K562 (cell line): ENCODE measurements at regions not wholly inside any gene's neighbourhood (a gene's known extent, or its start where the extent isn't known, plus 50 kb on each side); places are given as distances from the start of the nearest gene placed in this dataset.
A peak's percentile ranks its signal among the peaks of the same experiment; 100 is the strongest.

ENCODE experiments used
- ASH1L ChIP-seq: fragments of 450-650 bp; IDR thresholded peaks from 2 replicates; pipeline ENCODE4 v1.6.1; 2018; ENCODE audit warnings: borderline replicate concordance, mild to moderate bottlenecking, low read depth; ENCODE audit not compliant: partially characterized antibody
- BCL6 ChIP-seq: fragments of 250-450 bp; sonication (Bioruptor Pico); IDR thresholded peaks from 2 replicates; pipeline ENCODE4 v1.4.0; 2020
- CHD1 ChIP-seq: fragments of 200-600 bp; sonication (generic); IDR thresholded peaks from one replicate; pipeline ENCODE4 v1.6.1; 2012; ENCODE audit warnings: mild to moderate bottlenecking, moderate library complexity, low read length, inconsistent platforms
- FOXP4 ChIP-seq: sonication (generic); formaldehyde crosslinking; IDR thresholded peaks from 2 replicates; pipeline ENCODE4 v1.8.0; 2022; ENCODE audit warnings: mild to moderate bottlenecking, missing genetic modification reagents, borderline replicate concordance
- IRF2 ChIP-seq: sonication (generic); formaldehyde crosslinking; IDR thresholded peaks from 2 replicates; pipeline ENCODE4 v1.8.1; 2022; ENCODE audit warnings: mild to moderate bottlenecking, missing genetic modification reagents
- MYNN ChIP-seq, 2 experiments: sonication (generic); formaldehyde crosslinking in 1 of 2; IDR thresholded peaks; 2 replicates each; pipeline versions ENCODE4 v1.5.0 to v1.6.1; 2016 to 2020; ENCODE audit warnings: antibody characterized with exemption in 1 of 2, missing genetic modification reagents in 1 of 2
- PURB ChIP-seq: sonication (generic); formaldehyde crosslinking; IDR thresholded peaks from 2 replicates; pipeline ENCODE4 v1.9.0; 2021; ENCODE audit warnings: low read depth, mild to moderate bottlenecking, missing genetic modification reagents
- SRSF9 ChIP-seq: fragments of 200-400 bp; formaldehyde crosslinking; IDR thresholded peaks from 2 replicates; pipeline ENCODE4 v1.6.1; 2017; ENCODE audit warnings: low read depth, low read length, borderline replicate concordance
- U2AF1 ChIP-seq: fragments of 200-400 bp; formaldehyde crosslinking; optimal IDR thresholded peaks from 2 replicates; pipeline ENCODE3; 2017; ENCODE audit warnings: mild to moderate bottlenecking, low read depth, low read length, moderate library complexity
- ZKSCAN8 ChIP-seq: fragments of 200-800 bp; sonication (Bioruptor generic); IDR thresholded peaks from 2 replicates; pipeline ENCODE4 v1.6.1; 2016; ENCODE audit warnings: missing genetic modification characterization, missing compliant biosample characterization
- ZNF12 ChIP-seq: sonication (generic); formaldehyde crosslinking; IDR thresholded peaks from 2 replicates; pipeline ENCODE4 v1.4.0; 2020; ENCODE audit warnings: mild to moderate bottlenecking, missing genetic modification reagents
- ZNF184 ChIP-seq: sonication (generic); formaldehyde crosslinking; IDR thresholded peaks from 2 replicates; pipeline ENCODE4 v1.5.0; 2020; ENCODE audit warnings: missing genetic modification reagents
- TF ChIP-seq, protein P1 (sequence below): fragments of 450-650 bp; IDR thresholded peaks from 2 replicates; pipeline ENCODE4 v1.6.1; 2018; ENCODE audit warnings: mild to moderate bottlenecking, low read depth; ENCODE audit not compliant: partially characterized antibody
- TF ChIP-seq, protein P2 (sequence below): sonication (generic); formaldehyde crosslinking; IDR thresholded peaks from 2 replicates; pipeline ENCODE4 v1.8.1; 2023; ENCODE audit warnings: missing genetic modification reagents, mild to moderate bottlenecking, borderline replicate concordance
- TF ChIP-seq, protein P3 (sequence below): conservative IDR thresholded peaks from 2 replicates; pipeline ENCODE4 v1.6.1; 2011; ENCODE audit warnings: low read depth, mild to moderate bottlenecking, low read length; ENCODE audit not compliant: control insufficient read depth

DNA sequence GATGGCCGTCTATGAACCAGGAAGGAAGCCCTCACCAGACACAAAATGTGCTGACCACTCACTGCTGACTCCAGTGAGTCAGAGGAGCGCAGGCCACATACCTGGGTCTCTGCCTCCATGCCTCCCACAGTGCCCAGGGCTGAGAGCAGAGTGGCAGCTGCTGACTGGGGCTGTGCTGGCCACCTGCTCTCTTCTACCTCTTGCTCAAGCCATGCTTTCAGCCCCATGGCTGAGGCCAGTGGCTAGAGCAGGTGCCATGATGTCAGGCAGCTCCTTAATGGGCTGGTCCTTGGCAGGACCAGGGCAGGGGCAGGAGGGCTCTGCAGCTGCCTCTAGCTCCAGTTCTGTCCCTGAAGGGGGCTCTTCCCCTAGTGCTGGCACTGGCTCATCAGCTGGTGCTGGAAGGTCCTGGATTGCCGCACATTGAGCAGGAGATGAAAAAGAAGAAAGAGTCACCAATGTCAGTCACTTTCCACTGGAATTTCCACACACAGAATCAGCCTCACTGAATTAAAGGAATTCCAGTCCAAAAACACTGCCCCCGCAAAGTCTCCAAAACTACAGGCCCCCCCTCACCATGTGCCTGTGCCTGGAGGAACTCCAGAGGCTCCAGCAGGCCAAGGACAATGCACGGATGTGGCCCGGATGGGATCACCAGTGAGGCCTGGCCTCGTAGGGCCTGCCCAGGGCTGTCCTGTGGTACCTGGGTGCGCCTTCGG is 86.4 kb downstream of the GGTLC2 start (continued):
- TF ChIP-seq MYNN (IDR thresholded peaks at IDR 0.05) (no peak), MYNN (CRISPR knock-in tag; IDR thresholded peaks at IDR 0.05) (peak; percentile 68), ASH1L (no peak), ZNF184 (CRISPR knock-in tag) (no peak), U2AF1 (no peak), FOXP4 (CRISPR knock-in tag) (no peak), BCL6 (no peak), CHD1 (no peak), ZKSCAN8 (CRISPR knock-in tag) (no peak), SRSF9 (no peak), IRF2 (CRISPR knock-in tag) (0 out of 2 replicates have a peak, but pooled peaks have one; percentile 6), PURB (CRISPR knock-in tag) (peak; percentile 29; the same call in 1 of the 2 replicates), ZNF12 (CRISPR knock-in tag) (0 out of 2 replicates have a peak, but pooled peaks have one; percentile 55)
- TF ChIP-seq, protein P1, sequence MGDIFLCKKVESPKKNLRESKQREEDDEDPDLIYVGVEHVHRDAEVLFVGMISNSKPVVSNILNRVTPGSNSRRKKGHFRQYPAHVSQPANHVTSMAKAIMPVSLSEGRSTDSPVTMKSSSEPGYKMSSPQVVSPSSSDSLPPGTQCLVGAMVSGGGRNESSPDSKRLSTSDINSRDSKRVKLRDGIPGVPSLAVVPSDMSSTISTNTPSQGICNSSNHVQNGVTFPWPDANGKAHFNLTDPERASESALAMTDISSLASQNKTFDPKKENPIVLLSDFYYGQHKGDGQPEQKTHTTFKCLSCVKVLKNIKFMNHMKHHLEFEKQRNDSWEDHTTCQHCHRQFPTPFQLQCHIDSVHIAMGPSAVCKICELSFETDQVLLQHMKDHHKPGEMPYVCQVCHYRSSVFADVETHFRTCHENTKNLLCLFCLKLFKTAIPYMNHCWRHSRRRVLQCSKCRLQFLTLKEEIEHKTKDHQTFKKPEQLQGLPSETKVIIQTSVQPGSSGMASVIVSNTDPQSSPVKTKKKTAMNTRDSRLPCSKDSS = no peak
- TF ChIP-seq, protein P2, sequence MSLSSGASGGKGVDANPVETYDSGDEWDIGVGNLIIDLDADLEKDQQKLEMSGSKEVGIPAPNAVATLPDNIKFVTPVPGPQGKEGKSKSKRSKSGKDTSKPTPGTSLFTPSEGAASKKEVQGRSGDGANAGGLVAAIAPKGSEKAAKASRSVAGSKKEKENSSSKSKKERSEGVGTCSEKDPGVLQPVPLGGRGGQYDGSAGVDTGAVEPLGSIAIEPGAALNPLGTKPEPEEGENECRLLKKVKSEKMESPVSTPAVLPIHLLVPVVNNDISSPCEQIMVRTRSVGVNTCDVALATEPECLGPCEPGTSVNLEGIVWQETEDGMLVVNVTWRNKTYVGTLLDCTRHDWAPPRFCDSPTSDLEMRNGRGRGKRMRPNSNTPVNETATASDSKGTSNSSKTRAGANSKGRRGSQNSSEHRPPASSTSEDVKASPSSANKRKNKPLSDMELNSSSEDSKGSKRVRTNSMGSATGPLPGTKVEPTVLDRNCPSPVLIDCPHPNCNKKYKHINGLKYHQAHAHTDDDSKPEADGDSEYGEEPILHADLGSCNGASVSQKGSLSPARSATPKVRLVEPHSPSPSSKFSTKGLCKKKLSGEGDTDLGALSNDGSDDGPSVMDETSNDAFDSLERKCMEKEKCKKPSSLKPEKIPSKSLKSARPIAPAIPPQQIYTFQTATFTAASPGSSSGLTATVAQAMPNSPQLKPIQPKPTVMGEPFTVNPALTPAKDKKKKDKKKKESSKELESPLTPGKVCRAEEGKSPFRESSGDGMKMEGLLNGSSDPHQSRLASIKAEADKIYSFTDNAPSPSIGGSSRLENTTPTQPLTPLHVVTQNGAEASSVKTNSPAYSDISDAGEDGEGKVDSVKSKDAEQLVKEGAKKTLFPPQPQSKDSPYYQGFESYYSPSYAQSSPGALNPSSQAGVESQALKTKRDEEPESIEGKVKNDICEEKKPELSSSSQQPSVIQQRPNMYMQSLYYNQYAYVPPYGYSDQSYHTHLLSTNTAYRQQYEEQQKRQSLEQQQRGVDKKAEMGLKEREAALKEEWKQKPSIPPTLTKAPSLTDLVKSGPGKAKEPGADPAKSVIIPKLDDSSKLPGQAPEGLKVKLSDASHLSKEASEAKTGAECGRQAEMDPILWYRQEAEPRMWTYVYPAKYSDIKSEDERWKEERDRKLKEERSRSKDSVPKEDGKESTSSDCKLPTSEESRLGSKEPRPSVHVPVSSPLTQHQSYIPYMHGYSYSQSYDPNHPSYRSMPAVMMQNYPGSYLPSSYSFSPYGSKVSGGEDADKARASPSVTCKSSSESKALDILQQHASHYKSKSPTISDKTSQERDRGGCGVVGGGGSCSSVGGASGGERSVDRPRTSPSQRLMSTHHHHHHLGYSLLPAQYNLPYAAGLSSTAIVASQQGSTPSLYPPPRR (CRISPR knock-in tag) = 0 out of 2 replicates have a peak, but pooled peaks have one; percentile 31
- TF ChIP-seq, protein P3, sequence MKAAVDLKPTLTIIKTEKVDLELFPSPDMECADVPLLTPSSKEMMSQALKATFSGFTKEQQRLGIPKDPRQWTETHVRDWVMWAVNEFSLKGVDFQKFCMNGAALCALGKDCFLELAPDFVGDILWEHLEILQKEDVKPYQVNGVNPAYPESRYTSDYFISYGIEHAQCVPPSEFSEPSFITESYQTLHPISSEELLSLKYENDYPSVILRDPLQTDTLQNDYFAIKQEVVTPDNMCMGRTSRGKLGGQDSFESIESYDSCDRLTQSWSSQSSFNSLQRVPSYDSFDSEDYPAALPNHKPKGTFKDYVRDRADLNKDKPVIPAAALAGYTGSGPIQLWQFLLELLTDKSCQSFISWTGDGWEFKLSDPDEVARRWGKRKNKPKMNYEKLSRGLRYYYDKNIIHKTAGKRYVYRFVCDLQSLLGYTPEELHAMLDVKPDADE = no peak
